Fibroblast of lung (primary cell): ENCODE measurements at regions not wholly inside any gene's neighbourhood (a gene's known extent, or its start where the extent isn't known, plus 50 kb on each side); places are given as distances from the start of the nearest gene placed in this dataset.

Source experiments
- DNase-seq, 2 donors: peaks; one replicate each; pipeline versions ENCODE4 v3.0.0 to v3.0.0-alpha.2; 2010; ENCODE audit warnings: low read depth in 2 of 2
- H2AFZ ChIP-seq: 2 replicates; pipeline ENCODE4 v1.5.1; 2012; ENCODE audit warnings: low read length, control low read depth, inconsistent platforms
- H3K27ac ChIP-seq: 2 replicates; pipeline ENCODE4 v1.5.1; 2011; ENCODE audit warnings: low read length, control low read depth; ENCODE audit not compliant: insufficient read depth
- H3K27me3 ChIP-seq: 2 replicates; pipeline ENCODE4 v1.5.1; 2011; ENCODE audit warnings: mild to moderate bottlenecking, low read length; ENCODE audit not compliant: control insufficient read depth, insufficient read depth
- H3K36me3 ChIP-seq: 2 replicates; pipeline ENCODE4 v1.5.1; 2011; ENCODE audit warnings: low read length; ENCODE audit not compliant: control insufficient read depth, insufficient read depth
- H3K4me1 ChIP-seq: 2 replicates; pipeline ENCODE4 v1.5.1; 2011; ENCODE audit warnings: low read length; ENCODE audit not compliant: control insufficient read depth, insufficient read depth; ENCODE audit errors: extremely low read depth
- H3K4me2 ChIP-seq: 2 replicates; pipeline ENCODE4 v1.5.1; 2011; ENCODE audit warnings: low read length, control low read depth; ENCODE audit not compliant: insufficient read depth; ENCODE audit errors: extremely low read depth
- H3K4me3 ChIP-seq, 4 experiments: fragments of 200-600 bp in 1 of 4; sonication (generic) in 1 of 4; replicated peaks in 1 of 4; 2 replicates each; pipeline ENCODE4 v1.5.1; 2011 to 2016; ENCODE audit warnings: low read length in 4 of 4, low read depth in 3 of 4, mild to moderate bottlenecking in 3 of 4, control low read depth in 2 of 4, inconsistent platforms in 1 of 4, mixed read lengths in 1 of 4; ENCODE audit not compliant: insufficient read depth in 1 of 4; ENCODE audit errors: control extremely low read depth in 1 of 4
- H3K79me2 ChIP-seq: 2 replicates; pipeline ENCODE4 v1.5.1; 2012; ENCODE audit warnings: mild to moderate bottlenecking, low read length, inconsistent platforms; ENCODE audit not compliant: control insufficient read depth, insufficient read depth
- H3K9ac ChIP-seq: 2 replicates; pipeline ENCODE4 v1.5.1; 2011; ENCODE audit warnings: mild to moderate bottlenecking, low read length, control low read depth; ENCODE audit not compliant: insufficient read depth
- H3K9me3 ChIP-seq: 2 replicates; pipeline ENCODE4 v1.5.1; 2012; ENCODE audit warnings: low read depth, low read length; ENCODE audit not compliant: control insufficient read depth, insufficient read depth
- H4K20me1 ChIP-seq: 2 replicates; pipeline ENCODE4 v1.5.1; 2011; ENCODE audit warnings: low read length; ENCODE audit not compliant: control insufficient read depth, insufficient read depth; ENCODE audit errors: extremely low read depth
- CTCF ChIP-seq, 2 donors: IDR thresholded peaks in 1 of 2; conservative IDR thresholded peaks in 1 of 2; 1 replicate in 1 of 2; 2 replicates in 1 of 2; pipeline ENCODE4 v1.5.1; 2011 to 2012; ENCODE audit warnings: low read length in 2 of 2, control low read depth in 1 of 2, inconsistent platforms in 1 of 2, low read depth in 1 of 2, mild to moderate bottlenecking in 1 of 2
- EZH2 ChIP-seq: IDR thresholded peaks from 2 replicates; pipeline ENCODE4 v1.5.1; 2012; ENCODE audit warnings: low read length, control low read depth, mild to moderate bottlenecking; ENCODE audit errors: missing control alignments

- Histone ChIP-seq H3K36me3 (no peaks in the 10 kb centered on the region), H4K20me1 (no peaks in the 10 kb centered on the region), H3K4me1 (no peaks in the 10 kb centered on the region), H3K4me2 (no peak overlapping the region), H3K9me3 (no peaks in the 10 kb centered on the region), H3K4me3 (no peak overlapping the region), H3K27ac (no peak overlapping the region), H3K79me2 (no peaks in the 10 kb centered on the region), H3K9ac (no peak overlapping the region), H2AFZ (no peak overlapping the region), H3K27me3 (no peaks in the 10 kb centered on the region)
- TF ChIP-seq CTCF (conservative IDR thresholded peaks at IDR 0.05 in 1 of 2, IDR thresholded peaks at IDR 0.05 in 1 of 2; ENCODE audit: low read depth in 1 of 2, low read length in 2 of 2) (peak in 1 of 2 donors; percentile 43), EZH2 (no peak)
- DNase-seq = peak; percentile 17 to 24
Observed at GRCh38 chr1:82775406-82776000, 974.8 kb downstream of the ADGRL2 start.

DNA sequence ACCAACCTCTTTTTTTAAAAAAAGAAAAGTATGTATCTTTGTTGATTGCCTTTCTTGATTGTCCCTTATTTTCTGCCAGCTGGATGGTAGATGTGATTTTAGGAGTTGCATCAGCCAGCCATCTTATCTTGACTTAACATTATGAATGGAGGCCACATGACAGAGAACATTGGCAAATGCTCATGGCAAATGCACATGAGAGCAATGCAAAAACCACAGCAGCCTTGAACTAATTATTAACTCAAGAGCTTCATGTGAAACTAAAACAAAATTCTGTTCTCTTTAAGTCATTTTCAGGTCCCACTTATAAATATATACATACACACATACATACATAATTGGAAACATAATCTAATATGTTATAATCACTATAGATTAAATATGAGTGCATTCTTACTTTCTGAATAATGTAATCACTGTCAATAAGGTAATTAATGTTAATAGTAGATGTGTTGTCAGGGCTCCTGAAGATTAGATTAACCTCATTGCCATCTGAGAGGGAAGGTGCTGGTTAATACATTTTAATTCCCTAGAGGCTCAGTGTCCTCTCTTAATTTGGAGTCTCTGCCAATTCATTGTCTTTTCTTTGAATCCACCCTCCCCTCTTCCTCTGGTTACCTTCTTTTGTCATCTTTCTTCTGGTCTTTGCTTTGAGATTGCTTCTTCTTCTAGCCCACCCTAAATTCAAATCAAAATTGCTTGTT lies 962.2 kb downstream of the ADGRL2 start:
- no peaks in the 10 kb centered on the region for H3K27me3 ChIP-seq
- H3K4me1 ChIP-seq = no peaks in the 10 kb centered on the region
- no peak overlapping the region for H2AFZ ChIP-seq
- no peaks in the 10 kb centered on the region for H3K9me3 ChIP-seq
- no peak overlapping the region for H3K4me2 ChIP-seq
- TF ChIP-seq CTCF (conservative IDR thresholded peaks at IDR 0.05 in 1 of 2, IDR thresholded peaks at IDR 0.05 in 1 of 2; ENCODE audit: low read depth in 1 of 2, low read length in 2 of 2) (no peak), EZH2 (no peak)
- no peak overlapping the region for H3K9ac ChIP-seq
- peak in 1 of 2 donors; percentile 17 for DNase-seq
- H3K4me3 ChIP-seq = no peak overlapping the region
- no peak overlapping the region for H3K27ac ChIP-seq
- H3K79me2 ChIP-seq = no peaks in the 10 kb centered on the region
- H4K20me1 ChIP-seq = no peaks in the 10 kb centered on the region
- H3K36me3 ChIP-seq = no peaks in the 10 kb centered on the region

DNA sequence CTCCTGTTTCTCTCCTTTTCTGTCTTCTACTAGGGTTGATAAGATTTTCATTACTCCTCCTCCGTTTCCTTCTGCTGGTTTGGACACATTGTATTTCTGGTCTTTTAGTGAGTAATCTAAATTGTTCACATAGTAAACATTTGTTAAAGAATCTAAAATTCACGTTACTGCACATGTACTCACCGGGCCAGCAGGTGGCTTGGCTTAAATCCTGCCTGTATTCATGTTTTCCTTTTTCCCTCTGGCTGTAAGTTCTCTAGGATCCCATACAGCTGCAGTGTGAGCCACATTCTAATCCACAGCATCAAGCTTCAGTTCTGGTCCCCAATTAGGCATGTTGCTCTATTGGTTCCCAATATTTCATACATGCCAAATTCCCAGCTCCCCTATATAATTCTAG lies 958.3 kb downstream of the ADGRL2 start:
- H3K79me2 ChIP-seq = no peaks in the 10 kb centered on the region
- no peaks in the 10 kb centered on the region for H3K27me3 ChIP-seq
- no peaks in the 10 kb centered on the region for H3K36me3 ChIP-seq
- no peak overlapping the region for H2AFZ ChIP-seq
- H3K4me2 ChIP-seq = no peak overlapping the region
- no peaks in the 10 kb centered on the region for H4K20me1 ChIP-seq
- H3K4me1 ChIP-seq = no peaks in the 10 kb centered on the region
- no peaks in the 10 kb centered on the region for H3K9me3 ChIP-seq
- TF ChIP-seq CTCF (conservative IDR thresholded peaks at IDR 0.05 in 1 of 2, IDR thresholded peaks at IDR 0.05 in 1 of 2; ENCODE audit: low read depth in 1 of 2, low read length in 2 of 2) (no peak), EZH2 (no peak)
- no peak overlapping the region for H3K27ac ChIP-seq
- H3K4me3 ChIP-seq = no peak overlapping the region
- DNase-seq = no peak
- no peak overlapping the region for H3K9ac ChIP-seq
